Transverse colon (tissue), 4 donors: ENCODE measurements at regions not wholly inside any gene's neighbourhood (a gene's known extent, or its start where the extent isn't known, plus 50 kb on each side); places are given as distances from the start of the nearest gene placed in this dataset.
"Not testable (repeated sequence)": the region's sequence is repeated elsewhere in the genome, so short reads cannot be mapped to it uniquely, and the experiment has no call there.

Experiments used
- DNase-seq: peaks from one replicate; pipeline ENCODE4 v3.0.0-alpha.2; 2019
- H3K27ac ChIP-seq, 4 donors: fragments of 200-600 bp; sonication (generic); 2 replicates each; pipeline ENCODE4 v1.5.1; 2016 to 2018; ENCODE audit warnings: inconsistent platforms in 4 of 4
- H3K27me3 ChIP-seq: fragments of 200-600 bp; sonication (generic); 2 replicates; pipeline ENCODE4 v1.5.1; 2017; ENCODE audit warnings: inconsistent platforms
- H3K36me3 ChIP-seq, 4 donors: fragments of 200-600 bp; sonication (generic); 2 replicates each; pipeline ENCODE4 v1.5.1; 2017 to 2019; ENCODE audit warnings: inconsistent platforms in 4 of 4
- H3K4me1 ChIP-seq, 4 donors: fragments of 200-600 bp; sonication (generic); 2 replicates each; pipeline ENCODE4 v1.5.1; 2017 to 2020; ENCODE audit warnings: inconsistent platforms in 4 of 4
- H3K4me3 ChIP-seq, 4 donors: fragments of 200-600 bp; sonication (generic); 1 replicate in 1 of 4; 2 replicates in 3 of 4; pipeline versions ENCODE4 v1.5.1 to v1.6.1; 2017 to 2019; ENCODE audit warnings: inconsistent platforms in 4 of 4
- H3K9me3 ChIP-seq, 2 donors: fragments of 200-600 bp; sonication (generic); 2 replicates each; pipeline ENCODE4 v1.5.1; 2017 to 2019; ENCODE audit warnings: inconsistent platforms in 2 of 2
- CTCF ChIP-seq, 5 experiments: fragments of 200-600 bp in 3 of 5; fragments of 450-650 bp in 2 of 5; sonication (generic) in 3 of 5; IDR thresholded peaks; 1 replicate in 2 of 5; 2 replicates in 3 of 5; pipeline ENCODE4 v1.5.1; 2016 to 2017; ENCODE audit warnings: antibody characterized with exemption in 5 of 5, inconsistent platforms in 3 of 5, mild to moderate bottlenecking in 2 of 5, moderate library complexity in 1 of 5
- EP300 ChIP-seq: sonication (generic); formaldehyde crosslinking; IDR thresholded peaks from one replicate; pipeline ENCODE4 v1.6.1; 2017; ENCODE audit warnings: antibody characterized with exemption, low read depth
- POLR2A ChIP-seq: fragments of 450-650 bp; IDR thresholded peaks from one replicate; pipeline ENCODE4 v1.6.1; 2016; ENCODE audit warnings: antibody characterized with exemption, mild to moderate bottlenecking, moderate library complexity
- POLR2AphosphoS5 ChIP-seq, 3 donors: sonication (generic); formaldehyde crosslinking; IDR thresholded peaks; one replicate each; pipeline ENCODE4 v1.6.1; 2016; ENCODE audit warnings: antibody characterized with exemption in 3 of 3
- WGBS, 2 donors: methylation state at CpG; one replicate each; pipeline ENCODE4 v1.1.5; 2018; ENCODE audit warnings: low coverage in 1 of 2; 5-methylcytosine and 5-hydroxymethylcytosine counted together
- in situ Hi-C, 4 donors: fragments of 200-750 bp; cut with MboI; loops; one replicate each; pipeline versions ENCODE4 v1.15.0 to v1.15.1; 2017; ENCODE audit warnings: low sequenced_read_pairs in 3 of 4, low pct_ligation_motif_present in 1 of 4, low pct_unique_long_range_greater_than_20kb in 1 of 4
- intact Hi-C: fragments of 100-400 bp; cut with DNase I; formaldehyde crosslinking; loops from one replicate; pipeline ENCODE4 v1.15.1; 2023; ENCODE audit warnings: low total_unique reads

DNA sequence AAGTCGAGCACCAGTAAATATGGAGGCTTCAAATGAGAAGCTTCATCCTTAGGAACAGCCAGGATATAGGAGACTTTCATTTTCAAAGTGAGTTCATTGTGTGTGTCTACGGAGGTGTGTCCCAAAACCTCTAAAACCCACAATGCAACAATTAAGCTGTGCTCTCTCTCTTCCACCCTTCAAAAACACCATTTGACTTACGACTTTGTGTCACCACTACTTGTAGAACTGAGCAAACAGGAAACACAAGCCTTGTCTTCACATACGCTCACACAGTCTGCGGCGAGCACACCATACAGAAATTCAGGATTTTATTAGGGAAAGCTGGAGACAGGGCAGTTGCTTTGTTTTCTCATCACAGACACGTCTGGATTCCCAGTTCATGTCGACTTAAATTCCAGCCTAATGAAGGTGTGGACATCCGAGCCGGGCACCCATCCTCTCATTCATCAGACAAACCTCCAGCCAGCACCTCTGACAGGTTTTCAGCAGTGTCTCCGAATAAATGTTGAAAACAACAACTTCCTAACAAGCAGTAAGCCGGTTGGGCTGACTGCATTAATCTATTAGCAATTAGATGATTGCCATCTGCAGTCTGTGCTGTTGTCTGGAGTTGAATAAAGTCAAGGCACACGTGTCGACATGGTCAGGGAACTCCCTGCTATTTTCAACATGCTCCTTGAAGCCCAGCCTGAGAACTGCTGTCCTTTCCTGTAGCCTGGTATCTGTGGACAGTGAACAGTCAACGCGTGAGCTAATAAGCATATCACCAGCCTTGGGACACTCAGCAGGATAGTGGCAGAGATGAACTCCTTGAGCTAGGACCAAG, 1411.1 kb downstream of the BRD1 start:
- no peak overlapping the region for H3K27ac ChIP-seq
- intact Hi-C loops (no loop called here), in situ Hi-C loops (no loop called here)
- H3K4me1 ChIP-seq, result no peaks in the 10 kb centered on the region
- H3K4me3 ChIP-seq, result no peak overlapping the region
- DNase-seq, result no peak
- peaks cover 5% of the 10 kb centered on the region for H3K27me3 ChIP-seq
- WGBS, 2 donors, result 39 to 66% methylated on average over 7 to 16 of the region's 16 CpGs
- H3K36me3 ChIP-seq, result no peaks in the 10 kb centered on the region
- TF ChIP-seq EP300, result no peak
- no peak for TF ChIP-seq POLR2A
- no peak for TF ChIP-seq POLR2AphosphoS5 (IDR thresholded peaks at IDR 0.05)
- no peak for TF ChIP-seq CTCF (IDR thresholded peaks at IDR 0.05)
- H3K9me3 ChIP-seq, result no peaks in the 10 kb centered on the region

GRCh38 chr22:48415520-48415919, 1412.2 kb downstream of the BRD1 start:
- intact Hi-C loops (no loop called here), in situ Hi-C loops (no loop called here)
- Histone ChIP-seq H3K9me3 (no peaks in the 10 kb centered on the region), H3K27me3 (peaks cover 5% of the 10 kb centered on the region), H3K27ac (no peak overlapping the region), H3K36me3 (no peaks in the 10 kb centered on the region), H3K4me3 (no peak overlapping the region), H3K4me1 (no peaks in the 10 kb centered on the region)
- 83 to 84% methylated on average over 12 to 14 of the region's 14 CpGs for WGBS, 2 donors
- TF ChIP-seq EP300 (no peak), POLR2A (no peak)
- DNase-seq, result no peak

DNA sequence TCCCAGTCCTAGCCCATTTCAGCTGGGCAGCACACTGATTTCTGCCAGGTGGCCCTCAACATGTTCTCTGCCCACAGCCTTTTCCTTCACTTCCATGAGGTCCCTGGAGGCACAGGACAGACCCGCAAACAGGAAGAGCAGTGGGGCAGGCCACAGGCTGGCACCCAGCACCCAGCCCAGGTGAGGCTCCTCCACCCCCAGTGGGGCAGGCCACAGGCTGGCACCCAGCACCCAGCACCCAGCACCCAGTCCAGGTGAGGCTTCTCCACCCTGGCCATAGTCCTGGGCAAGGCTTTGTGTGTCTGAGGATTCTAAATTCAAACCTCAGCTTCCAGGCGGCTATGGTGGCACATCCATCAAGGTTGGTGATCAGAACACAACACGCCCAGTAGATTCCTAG, 1413.0 kb downstream of the BRD1 start:
- TF ChIP-seq POLR2A (no peak), POLR2AphosphoS5 (IDR thresholded peaks at IDR 0.05) (no peak), EP300 (no peak), CTCF (IDR thresholded peaks at IDR 0.05) (no peak)
- no peak overlapping the region for H3K4me3 ChIP-seq
- no peak overlapping the region for H3K27ac ChIP-seq
- H3K4me1 ChIP-seq, result no peaks in the 10 kb centered on the region
- 81% methylated on average over 3 of the region's 3 CpGs; no CpG with 5 or more reads in 1 of the 2 donors for WGBS, 2 donors
- peaks cover 5% of the 10 kb centered on the region for H3K27me3 ChIP-seq
- intact Hi-C loops, result no loop called here
- H3K9me3 ChIP-seq, result no peaks in the 10 kb centered on the region
- no peak for DNase-seq
- no peaks in the 10 kb centered on the region for H3K36me3 ChIP-seq
- in situ Hi-C loops, result no loop called here

- WGBS, 2 donors, result 92 to 100% methylated on average over 2 to 17 of the region's 17 CpGs
- H3K4me3 ChIP-seq, H3K36me3 ChIP-seq, H3K9me3 ChIP-seq, H3K27me3 ChIP-seq, DNase-seq, H3K27ac ChIP-seq, H3K4me1 ChIP-seq, intact Hi-C loops, in situ Hi-C loops: not testable (repeated sequence)
Measured at GRCh38 chr22:48412931-48413330, 1414.7 kb downstream of the BRD1 start.

GRCh38 chr22:48410536-48410935, 1417.1 kb downstream of the BRD1 start:
- WGBS, 2 donors, result 83% methylated on average over 5 of the region's 5 CpGs; no CpG with 5 or more reads in 1 of the 2 donors
- intact Hi-C loops (no loop called here), in situ Hi-C loops (no loop called here)
- Histone ChIP-seq H3K4me1 (no peaks in the 10 kb centered on the region), H3K27ac (no peak overlapping the region), H3K9me3 (no peaks in the 10 kb centered on the region), H3K27me3 (no peaks in the 10 kb centered on the region), H3K36me3 (no peaks in the 10 kb centered on the region), H3K4me3 (no peak overlapping the region)
- TF ChIP-seq EP300, result no peak
- TF ChIP-seq POLR2A, result no peak
- TF ChIP-seq POLR2AphosphoS5 (IDR thresholded peaks at IDR 0.05), result no peak
- TF ChIP-seq CTCF (IDR thresholded peaks at IDR 0.05), result no peak
- no peak for DNase-seq
